Omental fat pad (tissue), 3 donors: ENCODE measurements at regions not wholly inside any gene's neighbourhood (a gene's known extent, or its start where the extent isn't known, plus 50 kb on each side); places are given as distances from the start of the nearest gene placed in this dataset.
"Not testable (repeated sequence)": the region's sequence is repeated elsewhere in the genome, so short reads cannot be mapped to it uniquely, and the experiment has no call there.

Experiments
- ATAC-seq: fragments of 150-250 bp; one replicate; pipeline ENCODE4 v1.9.1; 2016; ENCODE audit warnings: mild to moderate bottlenecking, moderate library complexity; ENCODE audit not compliant: low FRiP score
- DNase-seq: peaks from one replicate; pipeline ENCODE4 v3.0.0-alpha.2; 2019; ENCODE audit warnings: low spot score
- CTCF ChIP-seq, 3 donors: fragments of 450-650 bp; IDR thresholded peaks; one replicate each; pipeline ENCODE4 v1.5.1; 2016 to 2017; ENCODE audit warnings: antibody characterized with exemption in 3 of 3, mild to moderate bottlenecking in 3 of 3, moderate library complexity in 2 of 3

DNA sequence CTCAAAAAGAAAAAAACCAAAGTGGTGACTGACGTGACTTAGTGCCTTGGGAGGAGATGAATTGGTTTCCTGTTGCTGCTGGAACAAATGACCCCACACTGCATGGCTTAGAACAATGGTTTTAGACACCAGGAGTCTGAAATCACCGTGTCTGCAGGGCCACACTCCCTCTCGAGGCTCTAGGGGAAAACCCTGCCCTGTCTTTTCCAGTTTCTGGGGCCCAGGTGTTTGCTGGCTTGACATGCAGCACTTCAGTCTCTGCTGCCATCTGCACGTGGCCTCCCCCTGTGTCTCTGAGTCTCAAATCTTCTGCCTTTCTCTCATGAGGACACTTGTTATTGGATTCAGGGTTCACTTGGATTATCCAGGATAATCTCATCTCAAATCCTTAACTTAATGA, 323.8 kb upstream of the TNRC6C start:
- ATAC-seq (no peak), DNase-seq (no peak)
- TF ChIP-seq CTCF (IDR thresholded peaks at IDR 0.05) = no peak

DNA sequence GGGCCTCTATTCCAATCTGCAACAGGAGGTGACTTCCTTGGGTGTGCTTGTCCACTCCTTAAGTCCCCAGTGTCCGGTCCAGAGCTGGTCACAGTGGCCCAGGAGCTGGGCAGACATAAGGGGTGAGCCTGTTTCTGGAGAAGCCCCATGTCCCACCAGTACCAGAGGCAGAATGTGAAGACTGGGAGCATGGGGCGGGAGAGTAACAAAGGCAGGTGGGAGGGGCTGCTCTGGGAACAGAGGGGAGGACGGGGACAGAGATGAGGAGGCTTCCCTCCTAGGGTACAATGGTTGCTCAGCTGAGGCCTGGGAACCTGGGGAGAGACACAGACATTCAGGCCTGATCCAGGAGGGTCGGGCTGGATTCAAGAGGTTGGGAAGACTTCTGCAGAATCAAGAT, 323.3 kb upstream of the TNRC6C start:
- no peak for ATAC-seq

DNA sequence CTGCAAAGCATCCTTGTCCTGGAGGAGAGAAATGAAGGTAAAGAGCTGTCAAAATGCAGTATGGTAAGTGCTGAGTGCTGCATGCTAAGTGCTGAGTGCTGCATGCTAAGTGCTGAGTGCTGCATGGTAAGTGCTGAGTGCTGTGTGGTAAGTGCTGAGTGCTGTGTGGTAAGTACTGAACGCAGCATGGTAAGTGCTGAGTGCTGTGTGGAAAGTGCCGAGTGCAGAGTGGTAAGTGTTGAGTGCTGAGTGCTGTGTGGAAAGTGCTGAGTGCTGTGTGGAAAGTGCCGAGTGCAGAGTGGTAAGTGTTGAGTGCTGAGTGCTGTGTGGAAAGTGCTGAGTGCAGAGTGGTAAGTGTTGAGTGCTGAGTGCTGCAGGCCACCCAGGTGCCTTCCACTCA, 322.7 kb upstream of the TNRC6C start:
- ATAC-seq, DNase-seq: not testable (repeated sequence)

More for the DNA sequence above, 323.3 kb upstream of the TNRC6C start:
- DNase-seq = no peak
- no peak for TF ChIP-seq CTCF (IDR thresholded peaks at IDR 0.05)

DNA sequence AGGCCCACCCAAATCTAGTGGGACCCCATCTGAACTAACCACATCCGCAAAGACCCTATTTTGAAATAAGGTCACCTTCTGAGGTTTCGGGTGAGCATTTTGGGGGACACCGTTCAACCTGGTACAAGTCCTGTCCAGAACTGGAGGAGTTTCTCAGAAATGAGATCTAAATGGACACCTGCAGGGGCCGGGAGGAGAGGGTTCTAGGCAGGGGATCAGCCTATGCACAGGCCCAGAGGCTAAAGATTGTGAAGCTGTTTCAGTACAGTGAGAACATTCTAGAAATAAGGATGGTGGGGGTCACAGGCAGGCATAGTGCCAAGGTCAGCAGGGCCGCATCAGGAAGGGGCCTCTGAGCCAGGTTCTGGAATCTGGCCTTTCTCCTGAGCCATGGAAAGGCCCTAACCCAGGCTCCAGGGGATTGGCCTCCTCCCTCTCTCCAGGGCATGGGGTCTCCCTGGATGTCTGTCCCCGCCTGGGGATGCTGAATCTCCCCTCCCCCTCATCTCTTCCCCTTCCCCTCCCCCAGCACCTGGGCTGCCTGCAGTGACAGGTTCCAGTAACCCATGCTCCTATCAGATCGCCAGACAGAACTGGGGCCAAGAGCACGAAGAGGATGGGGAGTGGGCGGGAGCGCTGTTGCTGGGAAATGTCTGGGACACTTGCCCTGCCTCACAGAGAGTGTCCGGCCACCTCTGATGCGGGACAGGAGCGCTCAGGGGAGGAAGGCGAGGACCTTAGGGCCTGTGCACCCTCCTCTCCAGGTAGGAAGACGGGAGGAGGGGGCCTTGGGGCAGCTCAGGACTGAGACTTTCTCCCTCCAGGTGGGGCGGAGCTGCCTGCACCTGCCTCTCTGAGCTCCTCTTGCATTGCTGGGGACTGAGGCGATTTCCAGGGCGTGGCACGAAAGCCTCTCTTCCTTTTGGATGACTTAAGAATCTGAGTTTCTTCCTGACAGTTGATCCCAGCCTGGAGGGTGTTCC, 321.4 kb upstream of the TNRC6C start:
- no peak for TF ChIP-seq CTCF (IDR thresholded peaks at IDR 0.05)
- DNase-seq (no peak), ATAC-seq (no peak)

- no peak for TF ChIP-seq CTCF (IDR thresholded peaks at IDR 0.05)
- ATAC-seq = no peak
Measured at GRCh38 chr17:77637818-77638575, 320.5 kb upstream of the TNRC6C start.

DNA sequence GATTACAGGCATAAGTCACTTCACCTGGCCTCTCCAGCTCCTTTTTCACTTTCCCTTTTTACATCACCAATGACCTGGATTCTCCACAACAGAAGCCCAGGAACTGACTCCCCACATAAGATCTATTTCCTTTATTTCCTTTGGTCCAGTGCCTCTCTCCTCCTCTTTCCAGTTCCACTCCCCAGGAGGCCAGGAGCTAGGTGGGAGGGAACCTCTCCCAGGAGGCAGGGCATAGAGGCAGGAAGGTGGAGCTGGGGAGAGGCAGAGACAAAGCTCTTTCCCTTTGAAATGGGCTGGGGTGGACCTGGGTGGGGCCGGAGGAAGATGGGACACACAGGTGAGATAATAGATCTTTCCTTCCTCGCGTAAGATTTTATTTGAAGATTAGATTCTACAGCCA, 318.3 kb upstream of the TNRC6C start:
- DNase-seq = no peak
- no peak for TF ChIP-seq CTCF (IDR thresholded peaks at IDR 0.05)
- no peak for ATAC-seq

More at GRCh38 chr17:77637818-77638575, 320.5 kb upstream of the TNRC6C start:
- DNase-seq = no peak

- ATAC-seq (no peak), DNase-seq (no peak)
- TF ChIP-seq CTCF (IDR thresholded peaks at IDR 0.05) = no peak
Measured at GRCh38 chr17:77640916-77641605, 317.4 kb upstream of the TNRC6C start.
